GM19240 (cell line): ENCODE measurements at regions not wholly inside any gene's neighbourhood (a gene's known extent, or its start where the extent isn't known, plus 50 kb on each side); places are given as distances from the start of the nearest gene placed in this dataset.
"Not testable (repeated sequence)": the region's sequence is repeated elsewhere in the genome, so short reads cannot be mapped to it uniquely, and the experiment has no call there.

Experiments used
- DNase-seq: peaks from one replicate; pipeline ENCODE4 v3.0.0; 2011; ENCODE audit warnings: low spot score; ENCODE audit not compliant: insufficient read length

GRCh38 chr1:4118746-4119515 is 218.9 kb upstream of the C1orf174 start:
- DNase-seq, result no peak

- no peak for DNase-seq
These were observed 219.6 kb upstream of the C1orf174 start for GRCh38 chr1:4119516-4120220.

GRCh38 chr1:4120557-4121292 is 220.7 kb upstream of the C1orf174 start:
- no peak for DNase-seq

GRCh38 chr1:4121293-4121684 is 221.2 kb upstream of the C1orf174 start:
- DNase-seq, result no peak

GRCh38 chr1:4121834-4122512 is 221.9 kb upstream of the C1orf174 start:
- no peak for DNase-seq

- no peak for DNase-seq
These were observed 222.6 kb upstream of the C1orf174 start for GRCh38 chr1:4122513-4123160.

- no peak for DNase-seq
These were observed 224.6 kb upstream of the C1orf174 start for GRCh38 chr1:4124631-4125145.

- DNase-seq, result no peak
These were observed 226.2 kb upstream of the C1orf174 start for GRCh38 chr1:4126251-4126650.

GRCh38 chr1:4126731-4127591 is 226.9 kb upstream of the C1orf174 start:
- DNase-seq, result no peak

GRCh38 chr1:4127592-4128140 is 227.6 kb upstream of the C1orf174 start:
- DNase-seq, result no peak

- no peak for DNase-seq
These were observed 228.5 kb upstream of the C1orf174 start for GRCh38 chr1:4128616-4129015.

GRCh38 chr1:4129693-4130092 is 229.6 kb upstream of the C1orf174 start:
- DNase-seq, result no peak

GRCh38 chr1:4130096-4130495 is 230.0 kb upstream of the C1orf174 start:
- DNase-seq, result no peak

- no peak for DNase-seq
These were observed 231.7 kb upstream of the C1orf174 start for GRCh38 chr1:4131734-4132133.

- no peak for DNase-seq
These were observed 232.6 kb upstream of the C1orf174 start for GRCh38 chr1:4132352-4133296.

GRCh38 chr1:4133297-4133938 is 233.3 kb upstream of the C1orf174 start:
- no peak for DNase-seq

GRCh38 chr1:4133939-4134321 is 233.9 kb upstream of the C1orf174 start:
- DNase-seq, result no peak

- DNase-seq, result not testable (repeated sequence)
These were observed 235.8 kb upstream of the C1orf174 start for GRCh38 chr1:4135853-4136252.
